Neural crest cell (in vitro differentiated cells): ENCODE measurements at regions not wholly inside any gene's neighbourhood (a gene's known extent, or its start where the extent isn't known, plus 50 kb on each side); places are given as distances from the start of the nearest gene placed in this dataset.

Experiments used
- DNase-seq: peaks from one replicate; pipeline ENCODE4 v3.0.0; 2021; ENCODE audit warnings: low read depth, mixed read lengths, low spot score
- H3K27ac Mint-ChIP-seq: one replicate; pipeline ENCODE4 v1.8.0; 2021; ENCODE audit warnings: mild to moderate bottlenecking, mixed read lengths; ENCODE audit not compliant: unreplicated experiment
- H3K27me3 Mint-ChIP-seq: 2 replicates; pipeline ENCODE4 v1.8.0; 2021; ENCODE audit warnings: low read depth, mild to moderate bottlenecking, mixed read lengths
- H3K36me3 Mint-ChIP-seq: 2 replicates; pipeline ENCODE4 v1.8.0; 2021; ENCODE audit warnings: low read depth, mild to moderate bottlenecking, mixed read lengths
- H3K4me1 Mint-ChIP-seq: 2 replicates; pipeline ENCODE4 v1.8.0; 2021; ENCODE audit warnings: mixed read lengths
- H3K4me3 Mint-ChIP-seq: one replicate; pipeline ENCODE4 v1.8.0; 2021; ENCODE audit warnings: mild to moderate bottlenecking, mixed read lengths
- H3K9me3 Mint-ChIP-seq: 2 replicates; pipeline ENCODE4 v1.8.0; 2021; ENCODE audit warnings: mixed read lengths
- CTCF ChIP-seq: fragments of 200-600 bp; sonication (generic); conservative IDR thresholded peaks from 2 replicates; pipeline ENCODE4 v1.5.0; 2021; ENCODE audit warnings: antibody characterized with exemption, mild to moderate bottlenecking

GRCh38 chr2:128876986-128877983, 558.6 kb upstream of the HS6ST1 start:
- Mint-ChIP-seq H3K36me3 (peaks cover 5% of the 10 kb centered on the region), H3K4me1 (peaks cover 20% of the 10 kb centered on the region), H3K27ac (no peak overlapping the region), H3K9me3 (peaks cover 5% of the 10 kb centered on the region), H3K27me3 (no peaks in the 10 kb centered on the region), H3K4me3 (no peak overlapping the region)
- no peak for DNase-seq
- no peak for TF ChIP-seq CTCF

DNA sequence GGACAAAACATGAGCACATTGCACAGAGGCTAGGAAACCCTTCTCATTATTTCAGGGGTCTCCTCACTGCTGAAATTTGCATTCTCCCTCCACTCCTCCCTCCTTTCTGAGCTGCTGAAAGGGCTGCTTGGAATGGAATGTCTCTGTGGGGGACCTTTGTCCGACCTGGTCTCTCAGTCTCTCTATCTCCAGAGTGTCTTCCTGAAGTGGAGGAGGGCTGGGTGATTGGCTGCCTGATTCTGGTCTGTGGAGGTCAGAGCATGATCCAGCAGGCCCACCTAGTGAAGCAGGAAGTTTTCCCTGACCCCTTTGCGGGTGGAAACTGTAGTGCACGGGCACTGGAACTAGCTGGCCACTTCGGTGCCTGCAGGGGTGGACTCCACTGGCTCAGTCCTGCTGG, 560.5 kb upstream of the HS6ST1 start:
- H3K4me1 Mint-ChIP-seq: peaks cover 20% of the 10 kb centered on the region
- no peak overlapping the region for H3K4me3 Mint-ChIP-seq
- peaks cover 5% of the 10 kb centered on the region for H3K9me3 Mint-ChIP-seq
- TF ChIP-seq CTCF: no peak
- DNase-seq: no peak
- no peaks in the 10 kb centered on the region for H3K27me3 Mint-ChIP-seq
- peaks cover 5% of the 10 kb centered on the region for H3K36me3 Mint-ChIP-seq
- peak overlapping the region; percentile 57 for H3K27ac Mint-ChIP-seq

GRCh38 chr2:128894896-128895295, 576.2 kb upstream of the HS6ST1 start:
- no peaks in the 10 kb centered on the region for H3K36me3 Mint-ChIP-seq

DNA sequence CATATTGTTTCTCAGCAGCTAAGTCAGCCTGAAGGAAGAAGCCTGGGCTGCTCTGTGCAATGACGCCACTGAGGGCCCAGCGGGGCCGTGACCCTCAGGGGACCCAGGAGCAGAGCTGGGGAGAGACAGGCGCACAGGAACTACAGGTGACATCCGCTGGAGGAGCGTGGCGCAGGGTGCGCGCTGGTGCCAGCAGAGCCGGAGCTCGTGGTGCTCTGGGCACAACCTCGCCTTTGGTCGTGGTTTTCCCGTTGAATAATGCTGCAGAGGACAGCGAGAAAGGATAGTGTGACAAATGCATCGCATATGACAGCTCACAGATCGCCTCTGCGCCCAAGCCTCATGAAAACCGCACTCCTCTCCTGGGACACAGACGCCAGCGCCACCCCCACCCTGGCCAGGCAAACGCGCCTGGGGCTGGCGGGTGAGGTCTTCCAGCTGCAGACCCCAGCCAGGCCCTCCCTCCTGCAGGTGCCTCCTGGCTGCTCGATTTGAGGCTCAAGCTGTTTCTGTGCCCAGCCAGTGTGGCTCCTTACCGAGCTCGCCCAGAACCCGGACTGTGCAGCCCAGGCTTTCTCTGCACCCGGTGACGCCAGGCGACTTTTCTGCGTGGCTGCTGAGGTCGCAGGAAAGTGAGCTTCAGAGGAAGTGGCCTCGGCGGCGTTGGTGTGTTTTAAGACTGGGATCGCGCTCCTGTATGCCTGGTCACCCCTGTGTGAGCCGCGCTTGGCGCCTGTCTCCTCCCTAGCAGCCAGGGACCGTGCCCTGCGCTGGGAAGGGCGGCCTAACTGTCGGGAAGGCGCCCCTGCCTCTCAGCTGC, 583.1 kb upstream of the HS6ST1 start:
- no peak for TF ChIP-seq CTCF
- Mint-ChIP-seq H3K36me3 (peaks cover 3% of the 10 kb centered on the region), H3K9me3 (peaks cover 19% of the 10 kb centered on the region), H3K27ac (no peak overlapping the region), H3K27me3 (no peaks in the 10 kb centered on the region), H3K4me3 (no peak overlapping the region), H3K4me1 (no peaks in the 10 kb centered on the region)
- DNase-seq: no peak

More at GRCh38 chr2:128894896-128895295, 576.2 kb upstream of the HS6ST1 start:
- Mint-ChIP-seq H3K4me3 (no peak overlapping the region), H3K27me3 (no peaks in the 10 kb centered on the region), H3K27ac (no peak overlapping the region), H3K4me1 (no peaks in the 10 kb centered on the region), H3K9me3 (peaks cover 10% of the 10 kb centered on the region)
- TF ChIP-seq CTCF: no peak
- DNase-seq: no peak

- no peaks in the 10 kb centered on the region for H3K27me3 Mint-ChIP-seq
- no peak for DNase-seq
- TF ChIP-seq CTCF: no peak
- peaks cover 3% of the 10 kb centered on the region for H3K36me3 Mint-ChIP-seq
- H3K4me3 Mint-ChIP-seq: no peak overlapping the region
- peaks cover 17% of the 10 kb centered on the region for H3K9me3 Mint-ChIP-seq
- H3K4me1 Mint-ChIP-seq: no peaks in the 10 kb centered on the region
- no peak overlapping the region for H3K27ac Mint-ChIP-seq
These were observed 585.0 kb upstream of the HS6ST1 start for GRCh38 chr2:128903637-128904036.
